GM23248 (cell line): ENCODE measurements at regions not wholly inside any gene's neighbourhood (a gene's known extent, or its start where the extent isn't known, plus 50 kb on each side); places are given as distances from the start of the nearest gene placed in this dataset.
"Not testable (repeated sequence)": the region's sequence is repeated elsewhere in the genome, so short reads cannot be mapped to it uniquely, and the experiment has no call there.

Experiments used
- DNase-seq: peaks from one replicate; pipeline ENCODE4 v3.0.0-alpha.2; 2015
- H2AFZ ChIP-seq: fragments of 200-600 bp; sonication (generic); 2 replicates; pipeline ENCODE4 v1.6.1; 2016; ENCODE audit warnings: antibody characterized with exemption
- H3F3A ChIP-seq: fragments of 200-600 bp; sonication (generic); 2 replicates; pipeline ENCODE4 v1.6.1; 2016; ENCODE audit warnings: mild to moderate bottlenecking, antibody characterized with exemption, mixed run types; ENCODE audit not compliant: insufficient read depth
- H3K27ac ChIP-seq: fragments of 200-600 bp; sonication (generic); 2 replicates; pipeline ENCODE4 v1.5.1; 2016; ENCODE audit warnings: mild to moderate bottlenecking
- H3K27me3 ChIP-seq: fragments of 200-600 bp; sonication (generic); replicated peaks from 2 replicates; pipeline ENCODE4 v1.6.1; 2016; ENCODE audit warnings: mild to moderate bottlenecking; ENCODE audit not compliant: insufficient read depth
- H3K36me3 ChIP-seq: fragments of 200-600 bp; sonication (generic); 2 replicates; pipeline ENCODE4 v1.6.1; 2016; ENCODE audit warnings: low read depth, mild to moderate bottlenecking
- H3K4me1 ChIP-seq: fragments of 200-600 bp; sonication (generic); 2 replicates; pipeline ENCODE4 v1.6.1; 2016; ENCODE audit warnings: mild to moderate bottlenecking; ENCODE audit not compliant: insufficient read depth
- H3K4me2 ChIP-seq: fragments of 200-600 bp; sonication (generic); one replicate; pipeline ENCODE4 v1.6.1; 2016; ENCODE audit warnings: mild to moderate bottlenecking; ENCODE audit not compliant: unreplicated experiment
- H3K4me3 ChIP-seq: fragments of 200-600 bp; sonication (generic); 2 replicates; pipeline ENCODE4 v1.5.1; 2016; ENCODE audit warnings: mild to moderate bottlenecking
- H3K79me2 ChIP-seq: fragments of 200-600 bp; sonication (generic); 2 replicates; pipeline ENCODE4 v1.6.1; 2016; ENCODE audit warnings: mild to moderate bottlenecking; ENCODE audit not compliant: insufficient read depth
- H3K9ac ChIP-seq: fragments of 200-600 bp; sonication (generic); 2 replicates; pipeline ENCODE4 v1.6.1; 2016; ENCODE audit warnings: mild to moderate bottlenecking
- H3K9me2 ChIP-seq: fragments of 200-600 bp; sonication (generic); 2 replicates; pipeline ENCODE4 v1.6.1; 2016; ENCODE audit warnings: mixed run types, mild to moderate bottlenecking, moderate library complexity; ENCODE audit not compliant: insufficient read depth
- H3K9me3 ChIP-seq: fragments of 200-600 bp; sonication (generic); one replicate; pipeline ENCODE4 v1.6.1; 2017; ENCODE audit warnings: low read depth
- H4K20me1 ChIP-seq: fragments of 200-600 bp; sonication (generic); 2 replicates; pipeline ENCODE4 v1.6.0; 2016; ENCODE audit not compliant: insufficient read depth
- EZH2 ChIP-seq: fragments of 200-600 bp; sonication (generic); IDR thresholded peaks from 2 replicates; pipeline ENCODE4 v1.6.1; 2018; ENCODE audit warnings: antibody characterized with exemption, mild to moderate bottlenecking; ENCODE audit not compliant: insufficient read depth, poor library complexity, severe bottlenecking
- EZH2phosphoT487 ChIP-seq: fragments of 200-600 bp; sonication (generic); IDR thresholded peaks from 2 replicates; pipeline ENCODE4 v1.6.1; 2018; ENCODE audit warnings: antibody characterized with exemption, moderate library complexity, mild to moderate bottlenecking, low read depth; ENCODE audit not compliant: insufficient read depth
- WGBS, 2 experiments: methylation state at CpG; one replicate each; pipeline ENCODE4 v1.1.6; 2015 to 2017; ENCODE audit warnings: low lambda C conversion rate in 2 of 2, low coverage in 1 of 2; ENCODE audit errors: missing lambda C conversion rate in 2 of 2; 5-methylcytosine and 5-hydroxymethylcytosine counted together
- in situ Hi-C: fragments of 300-500 bp; cut with MboI; formaldehyde crosslinking; loops from 2 replicates; pipeline ENCODE4 v1.15.0; 2020

- no peaks in the 10 kb centered on the region for H4K20me1 ChIP-seq
- H2AFZ ChIP-seq, result no peak overlapping the region
These were observed 265.2 kb downstream of the ADGRL2 start for GRCh38 chr1:82065916-82066315.

GRCh38 chr1:82064691-82065090, 264.0 kb downstream of the ADGRL2 start:
- Histone ChIP-seq H3F3A (no peaks in the 10 kb centered on the region), H3K36me3 (no peaks in the 10 kb centered on the region), H3K27ac (no peak overlapping the region), H3K4me3 (no peak overlapping the region), H3K79me2 (no peaks in the 10 kb centered on the region), H2AFZ (no peak overlapping the region), H3K27me3 (no peaks in the 10 kb centered on the region), H3K4me1 (no peaks in the 10 kb centered on the region), H3K4me2 (no peak overlapping the region), H3K9me2 (no peaks in the 10 kb centered on the region), H4K20me1 (no peaks in the 10 kb centered on the region), H3K9ac (no peak overlapping the region), H3K9me3 (no peaks in the 10 kb centered on the region)
- WGBS, 2 experiments, result 0% methylated on average over 1 of the region's 1 CpG
- no peak for DNase-seq
- TF ChIP-seq EZH2 (no peak), EZH2phosphoT487 (no peak)
- in situ Hi-C loops, result no loop called here

More at GRCh38 chr1:82065916-82066315, 265.2 kb downstream of the ADGRL2 start:
- no peak overlapping the region for H3K9ac ChIP-seq
- H3K4me3 ChIP-seq, result no peak overlapping the region
- no peaks in the 10 kb centered on the region for H3K79me2 ChIP-seq
- no peaks in the 10 kb centered on the region for H3K9me2 ChIP-seq
- in situ Hi-C loops, result no loop called here
- DNase-seq, result no peak
- no peak overlapping the region for H3K27ac ChIP-seq
- 70 to 79% methylated on average over 4 of the region's 4 CpGs for WGBS, 2 experiments
- no peak for TF ChIP-seq EZH2
- TF ChIP-seq EZH2phosphoT487, result no peak
- H3K9me3 ChIP-seq, result no peaks in the 10 kb centered on the region
- no peak overlapping the region for H3K4me2 ChIP-seq
- H3K36me3 ChIP-seq, result no peaks in the 10 kb centered on the region
- H3K27me3 ChIP-seq, result no peaks in the 10 kb centered on the region
- no peaks in the 10 kb centered on the region for H3K4me1 ChIP-seq
- no peaks in the 10 kb centered on the region for H3F3A ChIP-seq

- no peaks in the 10 kb centered on the region for H3K36me3 ChIP-seq
- no peaks in the 10 kb centered on the region for H3K79me2 ChIP-seq
- no peaks in the 10 kb centered on the region for H3K27me3 ChIP-seq
- no peak overlapping the region for H3K4me3 ChIP-seq
- no peak overlapping the region for H3K27ac ChIP-seq
- H3K4me1 ChIP-seq, result no peaks in the 10 kb centered on the region
- no peaks in the 10 kb centered on the region for H3K9me3 ChIP-seq
- H3K9me2 ChIP-seq, result no peaks in the 10 kb centered on the region
- in situ Hi-C loops, result no loop called here
- no peak for TF ChIP-seq EZH2phosphoT487
- TF ChIP-seq EZH2, result no peak
- WGBS, 2 experiments, result 28 to 34% methylated on average over 2 of the region's 2 CpGs
- H2AFZ ChIP-seq, result no peak overlapping the region
- H3F3A ChIP-seq, result no peaks in the 10 kb centered on the region
- no peaks in the 10 kb centered on the region for H4K20me1 ChIP-seq
- H3K4me2 ChIP-seq, result no peak overlapping the region
- H3K9ac ChIP-seq, result no peak overlapping the region
- no peak for DNase-seq
These were observed 261.5 kb downstream of the ADGRL2 start for GRCh38 chr1:82062206-82062605.

GRCh38 chr1:82059959-82060358, 259.2 kb downstream of the ADGRL2 start:
- Histone ChIP-seq H2AFZ (no peak overlapping the region), H3K4me2 (no peak overlapping the region), H3K27me3 (no peaks in the 10 kb centered on the region), H3K36me3 (no peaks in the 10 kb centered on the region), H3K27ac (no peak overlapping the region), H3K4me1 (no peaks in the 10 kb centered on the region), H3K9ac (no peak overlapping the region), H3K79me2 (no peaks in the 10 kb centered on the region), H4K20me1 (no peaks in the 10 kb centered on the region), H3F3A (no peaks in the 10 kb centered on the region), H3K9me2 (no peaks in the 10 kb centered on the region; the same call in 1 of the 2 replicates), H3K9me3 (no peaks in the 10 kb centered on the region), H3K4me3 (no peak overlapping the region)
- TF ChIP-seq EZH2phosphoT487, result no peak
- no peak for TF ChIP-seq EZH2
- no peak for DNase-seq
- in situ Hi-C loops, result no loop called here
- WGBS, 2 experiments, result 11 to 13% methylated on average over 3 of the region's 3 CpGs

GRCh38 chr1:82057011-82057410, 256.3 kb downstream of the ADGRL2 start:
- no peaks in the 10 kb centered on the region for H3K4me1 ChIP-seq
- H3K9me2 ChIP-seq, result no peaks in the 10 kb centered on the region; the same call in 1 of the 2 replicates
- DNase-seq, result no peak
- no peak overlapping the region for H3K9ac ChIP-seq
- no peak overlapping the region for H3K4me2 ChIP-seq
- 14 to 17% methylated on average over 4 of the region's 4 CpGs for WGBS, 2 experiments
- no peaks in the 10 kb centered on the region for H3F3A ChIP-seq
- no peaks in the 10 kb centered on the region for H3K9me3 ChIP-seq
- no peak for TF ChIP-seq EZH2phosphoT487
- TF ChIP-seq EZH2, result no peak
- H4K20me1 ChIP-seq, result no peaks in the 10 kb centered on the region
- no peaks in the 10 kb centered on the region for H3K27me3 ChIP-seq
- H3K36me3 ChIP-seq, result no peaks in the 10 kb centered on the region
- in situ Hi-C loops, result no loop called here
- H3K27ac ChIP-seq, result no peak overlapping the region
- H3K79me2 ChIP-seq, result no peaks in the 10 kb centered on the region
- H2AFZ ChIP-seq, result no peak overlapping the region
- H3K4me3 ChIP-seq, result no peak overlapping the region

GRCh38 chr1:82055375-82055774, 254.6 kb downstream of the ADGRL2 start:
- H3K27ac ChIP-seq, H3K4me3 ChIP-seq, DNase-seq, H3K79me2 ChIP-seq, H2AFZ ChIP-seq, H3K36me3 ChIP-seq, H4K20me1 ChIP-seq, in situ Hi-C loops, H3F3A ChIP-seq, H3K27me3 ChIP-seq, H3K9ac ChIP-seq, H3K4me2 ChIP-seq, H3K9me3 ChIP-seq, H3K9me2 ChIP-seq, H3K4me1 ChIP-seq: not testable (repeated sequence)
- WGBS, 2 experiments, result 36 to 47% methylated on average over 4 of the region's 4 CpGs
